GM13977 (cell line): ENCODE measurements at regions not wholly inside any gene's neighbourhood (a gene's known extent, or its start where the extent isn't known, plus 50 kb on each side); places are given as distances from the start of the nearest gene placed in this dataset.
"Not testable (repeated sequence)": the region's sequence is repeated elsewhere in the genome, so short reads cannot be mapped to it uniquely, and the experiment has no call there.

Experiments
- DNase-seq: peaks from one replicate; pipeline ENCODE4 v3.0.0; 2012; ENCODE audit warnings: low spot score
- CTCF ChIP-seq: IDR thresholded peaks from 2 replicates; pipeline ENCODE4 v1.5.1; 2012; ENCODE audit warnings: mild to moderate bottlenecking, control low read depth; ENCODE audit not compliant: insufficient read depth; ENCODE audit errors: extremely low read depth, missing control alignments
- in situ Hi-C: fragments of 300-500 bp; cut with MboI; formaldehyde crosslinking; loops from one replicate; pipeline ENCODE4 v1.12.0; 2022; ENCODE audit warnings: low sequenced_read_pairs, low pct_unique_long_range_greater_than_20kb, mixed read lengths, inconsistent platforms; ENCODE audit not compliant: unreplicated experiment

GRCh38 chr6:167402195-167402686, 77.4 kb downstream of the TTLL2 start:
- in situ Hi-C loops: no loop called here
- no peak for TF ChIP-seq CTCF
- no peak for DNase-seq

GRCh38 chr6:167403427-167403826, 78.5 kb downstream of the TTLL2 start:
- in situ Hi-C loops: no loop called here
- no peak for DNase-seq
- TF ChIP-seq CTCF: no peak

GRCh38 chr6:167404385-167405049, 79.6 kb downstream of the TTLL2 start:
- in situ Hi-C loops: no loop called here
- no peak for TF ChIP-seq CTCF

GRCh38 chr6:167405778-167406532, 81.1 kb downstream of the TTLL2 start:
- TF ChIP-seq CTCF: no peak
- in situ Hi-C loops: no loop called here
- DNase-seq: no peak

More at GRCh38 chr6:167404385-167405049, 79.6 kb downstream of the TTLL2 start:
- DNase-seq: no peak

GRCh38 chr6:167406533-167407238, 81.8 kb downstream of the TTLL2 start:
- in situ Hi-C loops, DNase-seq: not testable (repeated sequence)

- in situ Hi-C loops: no loop called here
- TF ChIP-seq CTCF: no peak
- DNase-seq: no peak
These were observed 82.6 kb downstream of the TTLL2 start for GRCh38 chr6:167407239-167408064.
